GM21447 (cell line): ENCODE measurements at regions not wholly inside any gene's neighbourhood (a gene's known extent, or its start where the extent isn't known, plus 50 kb on each side); places are given as distances from the start of the nearest gene placed in this dataset.
"Not testable (repeated sequence)": the region's sequence is repeated elsewhere in the genome, so short reads cannot be mapped to it uniquely, and the experiment has no call there.

Experiments used
- ATAC-seq: cut with Tn5 transposase; IDR thresholded peaks from one replicate; pipeline ENCODE4 v1.9.1; 2021; ENCODE audit not compliant: unreplicated experiment

DNA sequence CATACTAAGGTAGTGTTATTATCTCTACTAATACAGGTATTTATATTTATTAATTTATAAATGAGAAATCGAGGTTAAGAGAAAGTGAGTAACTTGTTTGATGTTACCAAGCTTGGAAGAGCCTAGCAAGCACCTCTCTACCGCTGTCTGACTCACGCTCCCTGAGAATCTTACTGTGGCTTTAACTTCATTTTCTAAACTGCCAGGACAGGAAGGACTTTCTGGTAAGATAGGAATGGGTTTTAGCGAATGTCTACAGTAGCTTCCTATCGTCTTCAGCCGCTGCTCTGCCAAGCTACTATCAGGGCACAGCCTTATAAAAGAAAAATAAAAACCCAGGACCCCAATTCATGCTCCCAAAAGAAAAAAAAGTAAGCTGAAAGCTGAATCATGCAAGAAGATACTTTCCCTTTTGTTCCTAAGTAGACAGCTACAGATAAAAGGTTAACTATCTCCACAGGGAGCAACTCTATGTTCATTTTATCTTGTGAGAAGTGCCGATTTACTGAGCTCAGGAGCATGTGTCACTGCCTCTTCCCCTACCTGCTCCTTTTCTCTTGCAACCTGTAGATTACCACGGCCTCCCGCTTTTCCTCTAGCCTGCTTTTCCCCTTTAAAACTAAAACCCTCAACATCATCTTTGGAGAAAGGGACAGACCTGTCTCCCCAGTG is 60.2 kb downstream of the THNSL1 start:
- ATAC-seq: no peak

DNA sequence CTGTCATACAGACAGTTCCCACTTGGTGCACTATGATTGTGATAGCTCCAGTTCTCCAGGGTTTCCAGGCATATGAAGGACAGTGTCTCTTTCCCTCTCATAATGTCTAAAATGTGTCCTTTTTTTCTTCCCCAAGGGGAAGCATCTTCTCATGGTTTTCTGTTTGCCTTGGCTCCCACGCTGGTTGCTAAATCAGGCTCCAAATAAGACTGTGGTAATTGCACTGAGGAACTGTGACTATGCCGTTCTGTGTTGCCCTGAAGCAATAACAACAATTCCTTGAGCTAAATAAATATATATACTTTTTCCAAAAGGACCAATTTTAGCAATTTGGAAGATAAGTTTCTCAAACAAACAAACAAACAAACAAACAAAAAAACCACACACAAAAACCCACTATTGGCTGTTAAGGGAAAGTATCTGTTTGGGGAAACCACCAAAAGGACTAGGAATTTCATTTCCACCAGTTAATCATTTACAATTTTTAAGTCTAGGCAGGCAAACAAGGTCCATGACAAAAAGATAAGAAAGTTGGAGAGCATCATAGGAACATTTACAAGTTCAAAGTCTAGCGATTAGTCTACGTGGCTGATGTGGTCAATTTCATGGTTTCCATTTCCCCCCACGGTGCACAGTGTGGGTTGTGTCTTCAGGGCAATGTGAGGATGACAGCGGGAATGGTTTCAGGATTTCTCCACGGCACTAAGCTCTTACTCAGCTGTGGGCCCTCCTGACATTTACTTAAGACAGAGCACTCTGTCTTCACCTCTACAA is 62.4 kb downstream of the THNSL1 start:
- ATAC-seq: no peak

DNA sequence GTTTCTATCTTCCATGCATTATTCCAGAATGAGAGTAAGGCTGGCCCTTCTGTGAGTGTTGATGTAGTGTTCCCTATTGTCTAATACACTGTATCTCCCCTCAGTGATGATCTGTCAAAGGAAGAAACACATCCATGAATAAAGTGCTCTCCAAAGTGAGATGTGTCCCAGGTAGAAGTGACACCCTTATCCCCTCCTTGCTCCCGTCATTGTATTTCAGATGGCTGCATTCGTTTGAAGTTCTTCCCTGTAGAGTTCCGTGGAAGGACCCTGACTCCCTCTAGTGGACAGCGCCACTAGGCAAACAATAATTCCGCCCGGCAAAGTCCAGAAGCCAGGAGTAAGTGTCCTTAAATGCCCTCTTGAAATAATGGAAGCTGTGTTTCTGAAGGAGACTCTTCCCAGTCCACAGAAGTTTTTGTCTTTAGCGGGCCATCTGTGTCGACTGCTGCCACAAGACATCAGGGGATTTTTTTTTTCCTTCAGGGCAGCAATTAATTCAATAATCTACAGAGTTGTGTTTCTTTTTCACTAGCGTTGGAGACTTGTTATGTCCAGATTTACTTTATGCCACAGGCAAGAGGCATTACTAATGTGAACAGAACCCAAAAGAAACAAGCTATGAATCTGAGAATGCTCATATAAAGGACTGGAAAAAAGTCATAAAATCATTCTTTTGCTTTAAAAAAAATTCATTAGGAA is 64.6 kb downstream of the THNSL1 start:
- peak; percentile 80 for ATAC-seq

DNA sequence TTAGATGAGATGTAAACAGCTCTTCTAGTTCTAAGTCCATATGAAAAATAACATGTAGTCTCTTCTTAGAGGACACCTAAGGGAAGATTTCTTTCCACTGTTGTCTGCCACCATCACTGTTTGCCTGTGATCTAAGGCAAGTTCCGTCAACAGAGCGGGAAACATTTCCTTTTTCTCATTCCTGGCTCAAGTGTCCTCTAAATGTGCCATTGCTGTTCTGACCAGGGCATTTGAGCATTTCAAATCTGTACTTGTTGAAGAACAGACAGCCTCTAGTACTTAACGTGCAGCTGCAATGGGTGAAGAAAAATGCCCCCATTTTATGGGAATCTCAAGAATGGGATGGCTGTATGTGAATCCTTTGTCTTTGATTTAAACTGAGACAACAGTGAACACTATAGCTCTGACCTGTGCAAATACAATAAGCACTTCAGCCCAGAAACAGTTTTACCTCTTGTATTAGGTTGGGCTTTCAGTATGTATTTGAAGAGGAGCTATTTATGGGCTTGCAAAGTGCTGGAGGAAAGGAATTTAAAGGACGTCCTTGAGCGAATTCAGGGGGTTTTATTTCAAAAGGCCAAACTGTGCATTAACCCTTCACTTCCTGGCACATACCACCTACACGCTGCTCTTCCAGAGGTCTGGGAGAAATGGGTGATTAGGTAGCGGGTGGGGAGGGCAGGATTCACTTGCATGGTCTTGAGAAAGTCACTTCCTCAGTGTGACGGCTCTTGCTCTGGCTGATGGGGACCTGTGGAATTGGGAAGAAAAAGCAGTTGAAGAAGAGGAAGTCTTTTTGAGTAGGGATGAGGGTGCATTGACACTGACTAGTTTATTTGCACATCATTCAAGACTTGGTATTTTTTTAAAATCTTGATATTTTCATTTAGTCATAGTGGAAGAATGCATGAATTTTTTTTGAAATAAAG is 66.1 kb downstream of the THNSL1 start:
- no peak for ATAC-seq

GRCh38 chr10:25083546-25084111 is 67.2 kb downstream of the THNSL1 start:
- ATAC-seq: no peak

- ATAC-seq: no peak
These were observed 68.0 kb downstream of the THNSL1 start for GRCh38 chr10:25084447-25084846.

- no peak for ATAC-seq
These were observed 78.2 kb downstream of the THNSL1 start for GRCh38 chr10:25094590-25094989.

DNA sequence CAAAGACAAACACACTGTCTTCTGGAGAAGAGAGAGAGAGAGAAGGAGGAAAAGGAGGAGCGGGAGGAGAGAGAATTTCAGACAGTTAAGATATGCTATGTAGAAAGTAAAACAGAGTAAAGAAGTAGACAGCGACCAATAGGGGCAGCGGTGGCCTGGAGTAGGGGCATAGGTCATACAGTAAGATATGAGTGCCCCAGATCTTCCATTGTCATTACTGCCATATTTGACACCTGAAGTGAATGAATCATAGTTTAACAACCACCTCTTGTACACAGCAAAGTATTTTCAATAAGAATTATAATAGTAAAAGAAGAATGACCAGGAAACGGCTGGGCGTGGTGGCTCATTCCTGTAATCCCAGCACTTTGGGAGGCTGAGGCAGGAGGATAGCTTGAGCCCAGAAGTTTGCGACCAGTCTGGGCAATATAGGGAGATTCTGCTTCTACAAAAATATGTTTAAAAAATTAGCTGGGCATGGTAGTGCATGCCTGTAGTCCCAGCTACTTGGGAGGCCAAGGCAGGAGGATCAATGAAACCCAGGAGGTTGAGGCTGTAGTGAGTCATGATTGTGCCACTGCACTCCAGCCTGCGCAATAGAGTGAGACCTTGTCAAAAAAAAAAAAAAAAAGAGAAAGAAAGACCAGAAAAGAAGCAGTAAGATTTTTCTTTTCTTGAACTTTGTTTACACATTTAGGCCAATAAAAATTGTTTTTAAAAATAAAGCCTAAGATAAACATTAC is 77.0 kb upstream of the GPR158 start:
- no peak for ATAC-seq

- no peak for ATAC-seq
These were observed 74.7 kb upstream of the GPR158 start for GRCh38 chr10:25100141-25100540.

DNA sequence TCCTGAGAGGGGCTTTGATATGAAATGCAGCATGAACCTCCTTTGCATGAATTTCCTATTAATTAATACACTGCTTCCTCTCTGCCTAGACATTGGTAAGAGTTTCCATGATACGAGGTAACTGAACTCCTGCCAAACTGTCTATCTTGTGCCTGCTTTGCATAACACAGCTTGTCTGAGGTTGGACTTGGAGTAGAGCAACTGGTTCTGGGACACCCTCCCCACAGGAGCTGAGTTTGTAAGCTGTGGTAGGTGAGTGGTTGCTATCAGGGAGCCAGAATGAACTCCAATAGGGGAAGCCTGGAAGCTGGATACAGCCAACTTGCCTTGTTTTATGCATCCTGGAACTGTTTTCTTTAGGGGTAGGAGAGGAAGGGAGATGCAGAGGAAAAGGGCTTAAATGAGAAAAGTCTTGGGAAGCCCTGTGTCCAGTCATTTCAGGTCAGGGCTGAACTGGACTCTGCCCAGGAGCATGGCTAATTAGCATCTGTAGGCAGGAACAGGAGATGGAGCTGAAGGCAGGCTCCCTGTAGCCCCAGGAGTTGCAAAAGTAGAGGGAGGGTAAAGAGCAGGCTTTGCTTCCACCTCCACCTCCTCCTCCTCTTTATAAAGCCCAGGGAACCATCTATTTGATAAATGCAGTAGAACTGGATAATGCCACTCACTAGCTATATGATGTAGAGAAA is 73.2 kb upstream of the GPR158 start:
- ATAC-seq: no peak

DNA sequence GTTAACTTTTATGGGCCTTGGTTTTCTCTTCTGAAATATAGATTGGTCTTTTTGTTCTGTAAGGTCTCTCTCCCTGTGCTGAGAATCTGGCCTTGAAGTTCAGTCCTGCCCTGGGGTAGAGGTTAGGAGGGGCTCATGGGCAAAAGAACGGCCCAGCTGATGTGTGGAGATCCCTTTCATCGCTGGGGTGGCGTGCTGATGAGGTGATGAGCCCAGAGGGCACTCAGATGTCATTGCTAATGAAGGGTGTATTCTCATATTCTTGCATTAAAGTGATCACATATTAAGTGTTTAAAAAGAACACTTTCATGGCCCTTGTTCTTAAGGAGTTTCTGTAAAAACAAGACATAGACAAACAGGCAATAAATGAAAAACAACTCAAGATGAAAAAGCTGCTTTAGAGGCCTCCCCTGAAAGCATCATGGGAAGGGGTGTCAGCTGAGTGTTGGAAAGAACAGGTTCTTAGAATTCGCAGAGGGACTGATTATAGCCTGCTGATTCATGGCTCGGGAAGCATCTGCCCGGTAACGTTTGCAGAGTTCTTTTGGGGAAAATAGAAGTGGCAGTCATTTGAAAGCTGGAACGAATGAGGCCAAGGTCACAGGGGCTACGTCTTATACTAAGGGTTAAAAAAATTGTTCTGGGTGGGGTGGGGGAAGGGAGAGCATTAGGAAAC is 72.5 kb upstream of the GPR158 start:
- no peak for ATAC-seq

- no peak for ATAC-seq
These were observed 71.1 kb upstream of the GPR158 start for GRCh38 chr10:25103703-25104102.

GRCh38 chr10:25104441-25104840 is 70.4 kb upstream of the GPR158 start:
- no peak for ATAC-seq

GRCh38 chr10:25105262-25105661 is 69.5 kb upstream of the GPR158 start:
- ATAC-seq: no peak

GRCh38 chr10:25105743-25106260 is 69.0 kb upstream of the GPR158 start:
- no peak for ATAC-seq

DNA sequence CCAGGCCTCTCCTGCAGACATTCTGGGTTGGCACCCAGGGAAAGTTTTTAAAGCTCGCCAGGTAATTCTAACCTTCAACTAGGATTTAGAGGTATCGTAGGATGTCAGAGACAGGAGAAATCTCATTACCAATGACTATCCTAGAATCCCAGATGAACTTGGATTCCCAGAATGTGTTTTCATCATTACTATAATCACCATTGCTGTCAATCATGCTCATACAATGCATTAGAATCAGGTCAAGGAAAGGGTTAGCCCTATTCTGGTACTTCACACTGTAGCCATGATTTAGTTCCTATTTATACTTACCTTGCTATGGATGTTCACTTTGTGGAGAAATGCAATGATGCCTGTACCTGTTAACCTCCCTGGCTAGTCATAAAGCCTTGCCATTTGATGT is 67.0 kb upstream of the GPR158 start:
- no peak for ATAC-seq

DNA sequence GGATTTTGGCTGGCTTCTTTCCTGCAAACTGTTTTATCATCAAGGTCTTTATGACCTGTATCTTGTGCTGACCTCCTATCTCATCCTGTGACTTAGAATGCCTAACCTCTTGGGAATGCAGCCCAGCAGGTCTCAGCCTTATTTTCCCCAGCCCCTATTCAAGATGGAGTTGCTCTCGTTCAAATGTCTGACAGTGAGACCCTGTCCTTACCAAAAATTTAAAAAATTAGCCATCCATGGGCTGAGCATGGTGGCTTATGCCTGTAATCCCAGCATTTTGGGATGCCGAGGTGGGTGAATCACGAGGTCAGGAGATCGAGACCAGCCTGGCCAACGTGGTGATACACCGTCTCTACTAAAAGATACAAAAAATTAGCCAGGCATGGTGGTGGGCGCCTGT is 64.9 kb upstream of the GPR158 start:
- ATAC-seq: not testable (repeated sequence)

- no peak for ATAC-seq
These were observed 62.8 kb upstream of the GPR158 start for GRCh38 chr10:25112016-25112415.
